ENCODE measurements at regions not wholly inside any gene's neighbourhood (a gene's known extent, or its start where the extent isn't known, plus 50 kb on each side); places are given as distances from the start of the nearest gene placed in this dataset.

DNA sequence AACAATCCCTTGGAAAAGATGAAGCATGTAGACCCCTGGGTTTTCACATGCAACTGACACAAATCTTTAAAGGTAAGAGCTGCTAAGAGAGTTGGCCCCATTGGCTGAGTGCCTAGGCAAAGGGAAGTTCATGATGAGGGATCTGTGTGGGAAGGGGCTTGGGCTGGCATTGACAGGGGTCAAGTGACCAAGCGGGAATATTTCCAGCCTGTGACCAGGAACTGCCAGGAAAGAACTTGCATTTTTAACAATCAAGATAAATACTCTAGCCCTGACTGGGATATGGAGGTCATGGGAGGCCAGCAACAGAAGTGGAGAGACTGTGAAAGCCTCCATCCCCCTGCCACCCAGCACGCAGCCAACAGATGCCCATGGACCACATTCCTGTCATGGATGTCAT, 361.1 kb upstream of the ATP10A start:
- TF ChIP-seq, protein P1, sequence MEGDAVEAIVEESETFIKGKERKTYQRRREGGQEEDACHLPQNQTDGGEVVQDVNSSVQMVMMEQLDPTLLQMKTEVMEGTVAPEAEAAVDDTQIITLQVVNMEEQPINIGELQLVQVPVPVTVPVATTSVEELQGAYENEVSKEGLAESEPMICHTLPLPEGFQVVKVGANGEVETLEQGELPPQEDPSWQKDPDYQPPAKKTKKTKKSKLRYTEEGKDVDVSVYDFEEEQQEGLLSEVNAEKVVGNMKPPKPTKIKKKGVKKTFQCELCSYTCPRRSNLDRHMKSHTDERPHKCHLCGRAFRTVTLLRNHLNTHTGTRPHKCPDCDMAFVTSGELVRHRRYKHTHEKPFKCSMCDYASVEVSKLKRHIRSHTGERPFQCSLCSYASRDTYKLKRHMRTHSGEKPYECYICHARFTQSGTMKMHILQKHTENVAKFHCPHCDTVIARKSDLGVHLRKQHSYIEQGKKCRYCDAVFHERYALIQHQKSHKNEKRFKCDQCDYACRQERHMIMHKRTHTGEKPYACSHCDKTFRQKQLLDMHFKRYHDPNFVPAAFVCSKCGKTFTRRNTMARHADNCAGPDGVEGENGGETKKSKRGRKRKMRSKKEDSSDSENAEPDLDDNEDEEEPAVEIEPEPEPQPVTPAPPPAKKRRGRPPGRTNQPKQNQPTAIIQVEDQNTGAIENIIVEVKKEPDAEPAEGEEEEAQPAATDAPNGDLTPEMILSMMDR (IDR thresholded peaks at IDR 0.05), result no peak
- no peak for TF ChIP-seq POLR2A (IDR thresholded peaks at IDR 0.05)
